ENCODE measurements at regions not wholly inside any gene's neighbourhood (a gene's known extent, or its start where the extent isn't known, plus 50 kb on each side); places are given as distances from the start of the nearest gene placed in this dataset.

GRCh38 chr4:189069772-189070171 is 870.9 kb upstream of the FRG1 start:
- TF ChIP-seq TAF1 (IDR thresholded peaks at IDR 0.05; ENCODE audit: borderline replicate concordance, insufficient read depth, low read length) (no peak), REST (IDR thresholded peaks at IDR 0.05; ENCODE audit: insufficient read depth in 1 of 2, low read depth in 2 of 2, low read length in 2 of 2) (no peak), SIN3A (IDR thresholded peaks at IDR 0.05; ENCODE audit: borderline replicate concordance, insufficient read depth, low read length) (no peak), FOXP2 (optimal IDR thresholded peaks at IDR 0.05; ENCODE audit: borderline replicate concordance, extremely low read depth, extremely low read length, insufficient read depth) (no peak), POLR2AphosphoS5 (IDR thresholded peaks at IDR 0.05; ENCODE audit: low read depth, low read length) (no peak)

GRCh38 chr4:189071241-189071640 is 869.4 kb upstream of the FRG1 start:
- TF ChIP-seq SIN3A (IDR thresholded peaks at IDR 0.05; ENCODE audit: borderline replicate concordance, insufficient read depth, low read length) = no peak
- TF ChIP-seq TAF1 (IDR thresholded peaks at IDR 0.05; ENCODE audit: borderline replicate concordance, insufficient read depth, low read length) = no peak
- TF ChIP-seq REST (IDR thresholded peaks at IDR 0.05; ENCODE audit: insufficient read depth in 1 of 2, low read depth in 2 of 2, low read length in 2 of 2) = no peak
- TF ChIP-seq FOXP2 (optimal IDR thresholded peaks at IDR 0.05; ENCODE audit: borderline replicate concordance, extremely low read depth, extremely low read length, insufficient read depth) = no peak
- no peak for TF ChIP-seq POLR2AphosphoS5 (IDR thresholded peaks at IDR 0.05; ENCODE audit: low read depth, low read length)

GRCh38 chr4:189073739-189074138 is 866.9 kb upstream of the FRG1 start:
- TF ChIP-seq FOXP2 (optimal IDR thresholded peaks at IDR 0.05; ENCODE audit: borderline replicate concordance, extremely low read depth, extremely low read length, insufficient read depth) (no peak), REST (IDR thresholded peaks at IDR 0.05; ENCODE audit: insufficient read depth in 1 of 2, low read depth in 2 of 2, low read length in 2 of 2) (no peak), SIN3A (IDR thresholded peaks at IDR 0.05; ENCODE audit: borderline replicate concordance, insufficient read depth, low read length) (no peak), POLR2AphosphoS5 (IDR thresholded peaks at IDR 0.05; ENCODE audit: low read depth, low read length) (no peak), TAF1 (IDR thresholded peaks at IDR 0.05; ENCODE audit: borderline replicate concordance, insufficient read depth, low read length) (no peak)

GRCh38 chr4:189081826-189082225 is 858.8 kb upstream of the FRG1 start:
- TF ChIP-seq TAF1 (IDR thresholded peaks at IDR 0.05; ENCODE audit: borderline replicate concordance, insufficient read depth, low read length) (no peak), FOXP2 (optimal IDR thresholded peaks at IDR 0.05; ENCODE audit: borderline replicate concordance, extremely low read depth, extremely low read length, insufficient read depth) (no peak), SIN3A (IDR thresholded peaks at IDR 0.05; ENCODE audit: borderline replicate concordance, insufficient read depth, low read length) (no peak), POLR2AphosphoS5 (IDR thresholded peaks at IDR 0.05; ENCODE audit: low read depth, low read length) (no peak), REST (IDR thresholded peaks at IDR 0.05; ENCODE audit: insufficient read depth in 1 of 2, low read depth in 2 of 2, low read length in 2 of 2) (no peak)

GRCh38 chr4:189083769-189084168 is 856.9 kb upstream of the FRG1 start:
- no peak for TF ChIP-seq REST (IDR thresholded peaks at IDR 0.05; ENCODE audit: insufficient read depth in 1 of 2, low read depth in 2 of 2, low read length in 2 of 2)
- no peak for TF ChIP-seq POLR2AphosphoS5 (IDR thresholded peaks at IDR 0.05; ENCODE audit: low read depth, low read length)
- no peak for TF ChIP-seq SIN3A (IDR thresholded peaks at IDR 0.05; ENCODE audit: borderline replicate concordance, insufficient read depth, low read length)
- TF ChIP-seq FOXP2 (optimal IDR thresholded peaks at IDR 0.05; ENCODE audit: borderline replicate concordance, extremely low read depth, extremely low read length, insufficient read depth) = no peak
